GM21737 (cell line): ENCODE measurements at regions not wholly inside any gene's neighbourhood (a gene's known extent, or its start where the extent isn't known, plus 50 kb on each side); places are given as distances from the start of the nearest gene placed in this dataset.
A peak's percentile ranks its signal among the peaks of the same experiment; 100 is the strongest.

ENCODE experiments used
- ATAC-seq: cut with Tn5 transposase; IDR thresholded peaks from one replicate; pipeline ENCODE4 v1.9.1; 2021; ENCODE audit warnings: mild to moderate bottlenecking, moderate library complexity; ENCODE audit not compliant: unreplicated experiment

DNA sequence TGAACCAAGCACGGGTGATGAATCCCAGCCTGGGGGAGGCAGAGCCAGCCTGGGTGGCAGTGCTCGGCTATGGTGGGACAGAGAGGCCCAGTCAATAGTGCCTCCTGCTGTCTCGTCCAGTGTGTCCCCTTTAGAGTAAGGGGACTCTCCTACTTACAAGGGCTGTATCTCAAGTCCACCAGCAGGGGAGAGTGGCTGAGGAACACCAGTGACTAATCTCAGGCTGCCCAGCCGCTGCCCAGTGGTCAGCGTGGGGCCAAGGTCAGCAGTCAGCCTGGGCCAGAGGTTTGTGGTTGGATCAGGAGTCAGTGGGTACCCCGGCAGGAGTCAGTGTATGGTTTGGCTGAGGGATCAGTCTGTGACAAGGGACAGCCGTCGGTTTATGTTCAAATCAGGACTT is 109.2 kb upstream of the RUNX3 start:
- ATAC-seq: no peak

DNA sequence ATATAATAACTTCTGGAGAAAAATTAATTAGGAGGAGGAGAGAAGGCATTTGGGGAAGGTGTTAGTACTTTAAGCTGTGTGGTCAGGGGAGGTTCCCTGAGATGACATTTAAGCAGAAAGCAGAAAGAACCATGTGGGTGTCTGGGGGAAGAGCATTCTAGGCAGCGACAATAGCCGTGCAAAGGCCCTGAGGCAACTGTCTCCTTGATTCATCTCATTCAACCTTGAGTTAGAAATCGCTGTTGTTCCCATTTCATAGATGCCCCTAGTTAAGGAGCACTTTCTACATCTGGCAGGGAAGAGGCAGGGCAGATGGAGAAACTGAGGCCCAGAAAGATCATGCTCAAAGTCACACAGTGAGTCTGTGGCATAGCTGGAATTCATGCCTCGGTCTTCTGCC is 108.6 kb upstream of the RUNX3 start:
- ATAC-seq: no peak

DNA sequence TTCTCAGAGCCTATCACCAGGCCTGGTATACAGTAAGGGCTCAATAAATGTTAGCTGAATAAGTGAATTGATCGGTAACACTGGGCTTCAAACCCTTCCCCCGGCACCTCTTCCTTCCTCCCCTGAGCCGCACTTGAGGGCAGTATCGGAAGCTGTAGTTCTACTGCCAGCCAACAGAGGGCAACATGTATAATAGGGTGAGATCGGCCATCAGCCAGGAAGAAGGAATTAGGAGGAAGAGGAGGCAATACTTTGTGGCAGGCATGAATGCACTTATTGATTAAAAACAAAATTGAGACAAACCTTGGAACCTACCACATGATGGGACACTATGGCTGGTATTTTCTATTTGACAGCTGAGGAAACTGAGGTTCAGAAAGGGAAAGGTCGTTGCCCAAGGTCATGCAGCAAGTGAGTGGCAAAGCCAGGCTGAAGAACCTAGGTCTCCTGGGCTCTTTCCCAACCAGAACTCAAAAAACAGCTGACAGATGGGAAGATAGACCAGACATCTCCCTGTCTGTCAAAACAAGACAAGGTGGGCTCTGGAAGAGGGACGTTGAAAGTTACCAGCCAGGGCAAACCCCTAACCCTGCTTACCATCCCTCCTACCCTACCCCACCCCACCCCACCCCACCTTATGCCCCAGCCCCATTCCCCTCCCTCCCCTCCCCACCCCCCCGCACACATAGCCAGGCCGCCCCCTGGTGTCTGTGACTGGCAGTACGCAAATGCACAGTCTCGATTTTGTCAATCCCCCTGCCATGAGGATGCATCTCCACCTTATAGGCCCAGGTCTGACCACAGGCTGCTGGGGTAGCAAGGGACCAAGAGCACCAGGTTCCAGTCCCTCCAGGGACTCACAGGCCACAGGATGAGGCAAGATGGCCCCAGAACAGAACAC is 107.3 kb upstream of the RUNX3 start:
- no peak for ATAC-seq

DNA sequence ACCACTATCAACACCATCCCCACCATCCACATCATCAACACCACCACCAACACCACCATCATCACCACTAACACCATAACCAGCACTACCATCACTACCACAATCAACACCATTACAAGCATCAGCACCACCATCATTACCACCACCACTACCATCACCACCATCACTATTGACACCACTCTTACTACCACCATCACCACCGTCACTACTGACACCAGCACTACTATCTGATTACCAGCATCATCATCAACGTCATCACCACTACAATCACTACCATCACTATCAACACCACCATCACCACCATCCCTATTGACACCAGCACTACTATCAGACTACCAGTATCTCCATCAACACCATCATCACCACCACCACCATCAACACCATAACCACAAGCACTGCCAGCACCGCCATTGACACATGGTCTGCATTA is 106.1 kb upstream of the RUNX3 start:
- no peak for ATAC-seq

DNA sequence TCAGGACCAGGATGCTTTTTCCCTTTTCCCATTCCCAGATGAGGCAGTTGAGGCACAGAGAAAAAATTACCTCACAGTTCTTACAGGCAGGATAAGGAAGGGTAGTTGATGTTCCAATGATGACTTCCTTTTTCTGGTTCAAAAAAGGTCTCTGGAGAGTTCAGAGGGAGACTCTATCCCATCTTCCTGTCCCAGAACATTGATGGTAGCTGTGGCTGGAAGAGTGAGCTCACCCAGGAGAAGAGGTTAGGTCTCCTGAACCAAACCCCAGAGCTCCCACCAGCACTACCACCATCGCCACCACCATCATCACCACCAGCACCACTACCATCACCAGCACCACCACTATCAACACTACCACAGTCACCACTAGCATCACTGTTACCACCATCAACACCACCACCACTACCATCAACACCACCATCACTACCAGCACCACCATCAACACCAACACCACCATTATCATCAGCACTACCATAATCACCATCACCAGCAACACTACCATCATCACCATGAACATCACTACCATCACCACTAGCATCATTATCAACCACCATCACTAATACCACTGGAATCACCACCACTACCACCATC is 105.5 kb upstream of the RUNX3 start:
- ATAC-seq: no peak

DNA sequence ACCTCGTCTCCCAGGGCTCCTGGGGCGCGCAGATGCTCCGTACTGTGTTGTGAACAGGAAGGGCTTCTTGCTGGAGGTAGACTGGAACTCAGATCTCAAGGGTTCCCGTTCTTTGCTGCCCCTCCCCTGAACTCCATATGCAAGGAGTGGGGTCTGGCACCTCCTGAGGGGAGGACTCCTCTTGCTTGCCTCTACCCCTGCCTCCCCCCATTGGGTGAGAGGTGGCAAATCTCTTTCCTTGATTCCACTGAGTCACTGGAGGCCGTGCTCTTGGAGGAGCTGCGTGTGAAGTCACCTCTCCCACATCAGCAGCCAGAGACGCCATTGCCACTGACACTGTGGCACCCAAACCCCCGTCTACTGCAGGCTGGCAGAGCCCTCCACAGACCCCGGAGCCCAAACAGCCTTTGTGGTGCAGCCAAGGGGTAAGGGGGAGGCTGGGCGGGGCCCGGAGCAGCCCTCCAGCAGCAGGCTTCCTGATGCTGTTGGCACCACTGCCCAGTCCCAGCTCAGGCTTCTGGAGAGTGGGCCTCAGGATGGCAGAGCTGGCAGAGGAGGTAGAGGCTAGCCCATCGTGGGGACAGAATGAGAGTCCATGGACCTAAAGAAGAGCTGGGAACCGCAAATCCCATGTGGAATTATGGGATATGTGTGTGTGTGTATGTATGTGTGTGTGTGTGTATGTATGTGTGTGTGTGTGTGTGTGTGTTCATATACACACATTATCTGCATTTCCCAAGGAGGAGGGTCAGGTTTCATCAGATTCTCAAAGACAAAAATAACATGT is 104.9 kb upstream of the RUNX3 start:
- ATAC-seq: no peak

DNA sequence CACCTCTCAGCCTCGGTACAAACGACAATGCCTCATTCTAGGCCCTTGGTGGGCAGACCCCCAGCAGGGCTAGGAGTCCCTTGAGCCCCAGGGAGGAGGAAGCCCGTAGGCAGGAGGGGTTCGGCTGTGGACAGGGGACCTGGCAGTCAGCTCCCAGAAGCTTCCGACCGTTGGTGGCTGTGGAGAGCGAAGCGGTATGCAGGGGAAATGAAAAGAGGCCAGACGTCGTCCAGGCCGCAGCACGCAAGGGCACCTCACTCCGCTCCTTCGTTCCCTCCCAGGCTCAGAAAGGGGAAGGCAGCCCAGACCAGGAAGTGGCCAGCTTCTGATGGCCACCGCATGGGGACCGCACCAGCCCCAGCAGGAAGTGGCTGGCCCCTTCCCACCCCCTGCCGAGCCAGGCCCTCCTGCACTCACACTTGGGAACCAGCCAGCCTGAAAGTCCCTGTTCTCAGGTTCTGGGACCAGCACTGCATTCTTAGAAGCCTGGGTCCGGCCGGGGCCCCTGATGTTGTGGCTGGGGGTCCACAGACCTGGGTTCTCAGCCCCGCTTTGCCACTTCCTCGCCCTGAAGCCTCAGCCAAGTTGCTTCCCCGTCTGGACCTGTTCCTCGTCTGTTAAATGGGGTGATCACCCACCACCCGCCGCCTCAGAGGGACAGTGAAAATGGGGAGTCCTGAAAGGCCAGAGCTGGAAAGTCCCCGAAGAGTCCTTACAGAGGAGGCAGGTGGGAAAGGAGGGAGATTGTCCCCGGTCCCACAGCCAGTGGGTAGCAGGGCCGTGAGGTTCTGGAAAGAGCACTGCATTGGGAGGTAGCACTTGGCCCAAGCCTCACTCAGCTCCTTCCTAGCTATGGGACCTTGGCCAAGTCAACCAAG is 104.0 kb upstream of the RUNX3 start:
- ATAC-seq: no peak

DNA sequence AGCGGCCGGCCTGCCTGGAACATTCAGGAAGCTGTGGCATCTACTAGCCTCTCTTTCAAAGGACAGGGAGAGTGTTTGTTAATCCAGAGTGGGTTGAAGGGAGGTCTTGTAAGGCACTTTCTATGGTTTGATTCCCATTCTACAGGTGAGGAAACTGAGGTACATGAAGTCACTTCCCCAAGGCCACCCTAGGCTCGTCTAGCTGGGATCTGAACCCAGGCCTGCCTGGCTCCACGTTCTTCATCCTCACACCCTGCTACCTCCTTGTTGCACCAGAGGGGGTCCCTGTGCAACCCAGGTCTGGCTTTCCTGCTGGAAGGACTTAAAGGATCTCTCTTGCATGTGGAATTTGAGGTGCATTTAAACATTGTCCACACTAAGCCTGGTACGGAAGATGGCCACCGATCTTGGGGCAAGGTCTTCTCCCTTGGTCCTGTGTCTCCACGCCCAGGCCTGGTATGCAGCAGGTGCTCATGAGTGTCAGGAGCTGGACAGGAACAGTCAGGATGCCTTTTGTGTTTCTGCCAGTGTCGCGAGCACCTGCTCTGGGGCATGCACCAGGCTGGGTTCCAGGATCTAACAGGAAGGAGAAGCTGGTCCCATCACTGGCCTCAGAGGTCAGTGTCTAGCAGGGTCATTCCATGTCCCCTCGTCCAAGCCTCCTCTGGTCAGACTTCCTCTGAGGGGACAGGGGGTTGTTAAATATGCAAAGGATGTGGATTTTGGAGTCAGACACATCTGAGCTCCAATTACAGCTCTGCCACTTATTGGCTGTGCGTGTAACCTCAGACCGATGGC is 103.2 kb upstream of the RUNX3 start:
- ATAC-seq: no peak

DNA sequence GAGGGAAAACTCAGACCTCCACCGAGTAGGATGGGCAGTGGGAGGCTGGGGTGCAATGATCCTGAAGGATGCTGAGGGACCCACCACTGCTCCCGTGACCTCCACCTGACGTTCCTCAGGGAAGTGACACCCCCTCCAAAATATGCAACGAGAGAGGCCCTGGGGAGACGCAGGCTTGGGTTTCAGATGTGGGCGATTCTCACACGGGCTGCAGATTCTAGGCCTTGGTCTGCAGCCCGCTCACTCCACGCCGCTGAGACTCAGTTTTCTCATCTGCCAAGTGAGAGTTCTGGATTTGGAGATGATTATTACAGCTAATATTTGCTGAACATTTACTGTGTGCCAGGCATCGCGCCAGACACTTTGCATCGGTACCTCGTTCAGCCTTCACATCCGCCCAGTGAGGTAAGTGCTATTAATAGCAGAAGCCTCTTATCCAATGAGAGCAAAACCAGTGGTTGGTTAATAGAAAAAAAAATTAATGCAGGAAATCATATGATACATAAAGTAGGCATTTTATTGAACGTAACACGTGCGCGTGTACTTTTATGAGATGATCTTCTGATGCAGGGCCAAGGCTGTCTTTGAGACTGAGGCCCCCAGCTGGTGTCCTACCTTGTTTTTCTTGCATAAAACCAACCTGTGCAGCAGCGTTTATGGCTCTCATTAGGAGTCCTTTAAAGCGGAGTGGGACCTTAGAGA is 102.0 kb upstream of the RUNX3 start:
- ATAC-seq: peak; percentile 38

DNA sequence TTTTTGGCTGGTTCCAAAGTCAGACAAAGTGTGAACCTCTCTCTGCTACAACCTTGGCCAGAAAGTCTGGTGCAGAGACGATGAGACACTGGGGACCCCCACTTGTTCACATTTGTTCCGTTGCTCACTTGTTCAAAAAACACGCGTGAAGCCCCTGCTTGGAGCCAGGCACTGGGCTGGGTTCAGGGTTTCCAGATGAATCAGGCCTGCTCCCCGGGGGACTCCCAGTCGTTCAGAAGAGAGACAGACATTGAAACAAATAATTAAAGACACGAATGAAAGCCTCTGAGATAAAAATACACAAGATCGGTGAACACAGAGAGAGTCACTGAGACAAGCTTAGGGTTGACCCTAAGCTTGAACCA is 101.5 kb upstream of the RUNX3 start:
- peak; percentile 13 for ATAC-seq

DNA sequence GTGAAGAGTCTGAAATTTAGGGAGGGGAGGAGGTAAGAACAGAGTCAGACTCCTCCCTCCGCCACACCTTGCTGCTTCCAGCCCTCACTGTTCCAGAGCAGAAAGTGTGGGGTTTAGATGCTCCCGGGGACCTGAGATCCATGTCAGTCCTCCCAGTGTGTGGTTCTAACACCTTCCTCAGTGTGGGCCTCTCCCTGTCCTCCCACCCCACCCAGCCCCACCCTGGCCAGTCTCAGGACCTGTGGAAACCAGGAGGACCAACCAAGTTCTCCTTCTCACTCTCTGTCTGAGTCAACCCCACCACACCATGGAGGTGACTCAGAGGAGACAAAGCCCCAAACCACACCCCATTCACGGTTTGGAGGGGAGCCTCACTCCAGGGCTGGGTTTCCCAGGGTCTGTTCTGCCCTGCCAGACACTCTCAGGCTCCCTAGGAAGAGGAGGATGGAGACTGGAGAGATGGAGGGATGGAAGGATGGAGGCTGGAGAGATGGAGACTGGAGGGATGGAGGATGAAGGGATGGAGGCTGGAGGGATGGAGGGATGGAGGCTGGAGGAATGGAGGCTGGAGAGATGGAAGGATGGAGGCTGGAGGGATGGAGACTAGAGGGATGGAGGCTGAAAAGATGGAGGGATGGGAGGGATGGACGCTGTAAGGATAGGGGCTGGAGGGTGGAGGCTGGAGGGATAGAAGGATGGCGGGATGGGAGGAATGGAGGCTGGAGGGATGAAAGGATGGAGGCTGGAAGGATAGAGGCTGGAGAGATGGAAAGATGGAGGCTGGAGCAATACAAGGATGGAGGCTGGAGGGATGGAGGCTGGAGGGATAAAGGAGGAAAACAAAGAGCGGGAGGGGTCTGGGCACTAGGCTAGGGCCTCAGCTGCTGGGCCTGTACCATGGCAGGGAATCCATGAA is 100.9 kb upstream of the RUNX3 start:
- peak; percentile 36 for ATAC-seq

DNA sequence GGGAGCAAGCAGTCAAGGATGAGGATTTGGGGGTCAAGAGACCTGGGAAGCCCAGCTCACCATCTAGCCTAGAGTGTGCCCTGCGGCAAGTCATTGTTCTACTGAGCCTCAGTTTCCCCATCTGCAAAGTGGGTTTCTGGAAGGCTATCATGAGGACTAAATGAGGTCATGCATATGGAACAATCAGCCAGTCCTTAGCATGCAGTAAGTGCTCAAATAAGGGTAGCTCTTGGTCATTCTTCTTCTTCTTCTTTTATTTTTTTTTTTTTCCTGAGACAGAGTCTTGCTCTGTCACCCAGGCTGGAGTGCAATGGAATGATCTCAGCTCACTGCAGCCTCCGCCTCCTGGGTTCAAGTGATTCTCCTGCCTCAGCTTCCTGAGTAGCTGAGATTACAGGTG is 99.9 kb upstream of the RUNX3 start:
- ATAC-seq: no peak

DNA sequence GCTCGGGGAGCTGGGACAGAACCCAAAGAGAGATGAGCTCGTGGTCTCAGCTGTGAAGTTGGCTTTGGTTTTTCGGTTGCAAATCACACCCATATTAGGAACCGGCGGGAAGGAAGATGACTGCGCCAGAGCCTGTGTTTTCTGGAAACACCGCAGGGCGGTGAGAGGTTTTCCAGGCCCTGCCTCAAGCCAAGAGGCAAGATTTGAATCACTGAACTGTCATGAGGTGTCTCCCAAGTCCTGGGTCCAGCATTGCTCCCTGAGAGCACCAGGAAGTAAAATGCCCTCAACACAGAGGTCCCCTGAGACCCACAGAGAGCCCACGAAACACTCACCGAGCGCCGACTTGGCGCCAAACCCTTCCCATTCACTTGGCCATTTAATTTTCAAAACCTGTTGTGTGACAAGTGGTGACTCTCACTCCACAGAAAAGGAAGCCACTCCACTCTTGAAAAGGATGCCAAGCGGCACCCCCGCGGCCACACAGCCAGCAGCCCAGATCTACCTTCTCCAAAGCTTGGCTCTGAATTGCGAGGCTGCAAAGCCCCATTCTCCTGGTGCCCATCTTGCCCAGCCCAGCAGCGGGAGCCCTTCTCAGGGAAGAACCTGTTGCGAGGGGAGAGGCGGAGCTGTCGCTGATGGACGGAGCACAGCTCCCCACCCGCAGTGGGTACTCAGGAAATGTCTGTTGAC is 99.0 kb upstream of the RUNX3 start:
- no peak for ATAC-seq

DNA sequence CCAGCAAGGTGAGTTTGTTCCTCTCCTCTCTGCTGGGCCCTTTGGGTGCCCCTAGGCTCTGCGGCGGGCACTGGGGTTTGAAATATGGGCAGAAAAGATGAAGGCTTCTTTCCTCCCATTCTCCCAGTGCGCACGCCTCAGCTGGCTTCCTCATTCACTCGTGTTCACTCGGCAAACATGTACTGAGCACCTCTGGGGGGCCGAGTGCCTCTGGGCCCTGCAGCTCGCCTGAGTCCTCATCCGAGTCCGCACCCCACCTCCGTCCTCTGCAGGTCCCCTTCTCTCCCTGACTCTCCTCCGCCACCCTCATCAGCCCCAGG is 98.5 kb upstream of the RUNX3 start:
- no peak for ATAC-seq

DNA sequence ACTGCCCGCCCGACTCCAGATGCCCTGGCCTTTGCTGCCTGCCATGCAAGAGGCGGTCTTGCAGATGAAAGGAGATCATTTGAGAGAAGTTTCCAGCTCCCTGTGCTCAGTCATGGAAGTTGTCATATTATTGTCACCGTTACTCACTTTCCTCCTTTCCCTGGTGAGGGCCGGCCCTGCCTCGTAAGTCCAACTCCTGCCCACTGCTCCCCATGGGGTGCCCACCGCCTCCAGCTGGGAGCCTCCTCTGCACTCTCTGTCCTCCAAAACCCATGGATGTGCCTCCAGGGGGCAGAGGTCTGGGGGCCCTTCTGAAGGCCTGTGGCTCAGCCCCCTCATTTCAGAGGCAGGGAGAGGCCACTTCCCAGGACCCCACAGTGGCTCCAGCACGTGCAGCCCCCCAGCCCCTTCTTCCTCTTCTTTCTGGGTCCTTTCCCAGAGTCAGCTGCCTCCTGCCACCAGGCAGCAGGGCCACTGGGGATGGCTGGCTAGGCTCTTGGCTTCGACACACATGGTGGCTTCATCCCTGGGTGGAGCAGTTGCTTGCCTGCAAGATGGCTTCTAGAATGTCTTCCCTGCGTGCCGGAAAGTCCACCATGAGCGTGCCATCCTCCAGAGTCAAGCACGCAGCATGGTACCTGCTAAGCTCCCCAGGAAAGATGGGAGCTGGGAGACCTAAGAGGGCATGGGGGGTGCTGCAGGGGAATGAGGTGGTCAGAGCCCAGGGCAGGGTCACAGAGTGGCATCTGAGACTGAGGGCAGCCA is 97.9 kb upstream of the RUNX3 start:
- ATAC-seq: no peak

DNA sequence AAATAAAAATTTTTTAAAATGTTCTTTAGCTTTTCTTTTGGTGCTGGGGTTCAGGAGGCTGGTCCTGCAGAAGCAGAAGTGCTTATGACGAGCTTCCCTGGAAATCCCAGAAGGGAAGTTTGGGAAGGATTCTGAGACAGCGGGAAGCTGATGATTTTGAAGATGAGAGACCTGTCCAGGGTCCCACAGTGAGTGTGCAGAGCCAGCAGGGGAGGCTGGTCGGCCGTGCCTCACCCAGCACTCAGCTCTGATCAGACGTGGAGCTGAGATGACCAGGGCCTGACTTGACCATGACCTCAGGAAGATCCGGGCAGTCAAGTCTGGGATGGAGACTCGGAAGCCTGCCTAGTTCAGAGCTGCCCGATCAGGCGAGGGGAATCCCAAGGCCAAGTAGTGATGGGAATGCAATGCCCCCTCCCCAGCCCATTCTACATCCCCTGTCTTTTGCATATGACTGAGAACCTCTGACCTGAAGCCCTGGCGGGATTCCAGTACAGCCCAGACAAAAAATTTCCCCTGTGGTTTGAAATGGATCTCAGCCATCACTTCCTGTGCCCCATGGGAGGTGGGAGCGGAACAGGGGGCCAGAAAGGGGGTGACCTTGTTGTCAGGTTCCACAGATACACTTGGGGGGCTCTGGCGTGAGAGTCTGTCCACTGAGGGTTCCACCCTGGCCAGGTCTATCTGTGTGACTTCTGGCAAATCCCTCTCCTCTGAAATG is 96.8 kb upstream of the RUNX3 start:
- no peak for ATAC-seq

DNA sequence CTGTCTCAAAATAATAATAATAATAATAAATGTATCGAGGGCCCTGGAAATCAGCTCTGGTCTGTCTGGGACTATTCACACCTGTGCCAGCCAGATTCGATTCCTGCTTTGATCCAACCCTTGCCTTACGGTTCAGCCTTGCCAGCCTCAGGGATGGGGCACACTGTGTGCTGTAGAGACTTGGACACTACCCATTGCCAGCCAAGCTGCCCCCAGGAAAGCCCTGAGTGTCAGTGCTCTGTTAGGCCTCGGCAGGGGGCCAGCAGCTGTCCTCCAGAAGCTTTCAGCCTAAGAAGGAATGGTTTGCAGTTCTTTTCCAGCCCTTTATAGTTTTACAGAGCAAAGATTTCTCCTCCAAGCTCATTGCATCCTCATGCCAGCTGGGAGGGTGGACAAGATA is 96.2 kb upstream of the RUNX3 start:
- no peak for ATAC-seq
